Fibroblast of lung (primary cell): ENCODE measurements at regions not wholly inside any gene's neighbourhood (a gene's known extent, or its start where the extent isn't known, plus 50 kb on each side); places are given as distances from the start of the nearest gene placed in this dataset.

Source experiments
- DNase-seq, 2 donors: peaks; one replicate each; pipeline versions ENCODE4 v3.0.0 to v3.0.0-alpha.2; 2010; ENCODE audit warnings: low read depth in 2 of 2
- H2AFZ ChIP-seq: 2 replicates; pipeline ENCODE4 v1.5.1; 2012; ENCODE audit warnings: low read length, control low read depth, inconsistent platforms
- H3K27ac ChIP-seq: 2 replicates; pipeline ENCODE4 v1.5.1; 2011; ENCODE audit warnings: low read length, control low read depth; ENCODE audit not compliant: insufficient read depth
- H3K27me3 ChIP-seq: 2 replicates; pipeline ENCODE4 v1.5.1; 2011; ENCODE audit warnings: mild to moderate bottlenecking, low read length; ENCODE audit not compliant: control insufficient read depth, insufficient read depth
- H3K36me3 ChIP-seq: 2 replicates; pipeline ENCODE4 v1.5.1; 2011; ENCODE audit warnings: low read length; ENCODE audit not compliant: control insufficient read depth, insufficient read depth
- H3K4me1 ChIP-seq: 2 replicates; pipeline ENCODE4 v1.5.1; 2011; ENCODE audit warnings: low read length; ENCODE audit not compliant: control insufficient read depth, insufficient read depth; ENCODE audit errors: extremely low read depth
- H3K4me2 ChIP-seq: 2 replicates; pipeline ENCODE4 v1.5.1; 2011; ENCODE audit warnings: low read length, control low read depth; ENCODE audit not compliant: insufficient read depth; ENCODE audit errors: extremely low read depth
- H3K4me3 ChIP-seq, 4 experiments: fragments of 200-600 bp in 1 of 4; sonication (generic) in 1 of 4; replicated peaks in 1 of 4; 2 replicates each; pipeline ENCODE4 v1.5.1; 2011 to 2016; ENCODE audit warnings: low read length in 4 of 4, low read depth in 3 of 4, mild to moderate bottlenecking in 3 of 4, control low read depth in 2 of 4, inconsistent platforms in 1 of 4, mixed read lengths in 1 of 4; ENCODE audit not compliant: insufficient read depth in 1 of 4; ENCODE audit errors: control extremely low read depth in 1 of 4
- H3K79me2 ChIP-seq: 2 replicates; pipeline ENCODE4 v1.5.1; 2012; ENCODE audit warnings: mild to moderate bottlenecking, low read length, inconsistent platforms; ENCODE audit not compliant: control insufficient read depth, insufficient read depth
- H3K9ac ChIP-seq: 2 replicates; pipeline ENCODE4 v1.5.1; 2011; ENCODE audit warnings: mild to moderate bottlenecking, low read length, control low read depth; ENCODE audit not compliant: insufficient read depth
- H3K9me3 ChIP-seq: 2 replicates; pipeline ENCODE4 v1.5.1; 2012; ENCODE audit warnings: low read depth, low read length; ENCODE audit not compliant: control insufficient read depth, insufficient read depth
- H4K20me1 ChIP-seq: 2 replicates; pipeline ENCODE4 v1.5.1; 2011; ENCODE audit warnings: low read length; ENCODE audit not compliant: control insufficient read depth, insufficient read depth; ENCODE audit errors: extremely low read depth
- EZH2 ChIP-seq: IDR thresholded peaks from 2 replicates; pipeline ENCODE4 v1.5.1; 2012; ENCODE audit warnings: low read length, control low read depth, mild to moderate bottlenecking; ENCODE audit errors: missing control alignments
- TF ChIP-seq, protein P1 (sequence below), 2 donors: IDR thresholded peaks in 1 of 2; conservative IDR thresholded peaks in 1 of 2; 1 replicate in 1 of 2; 2 replicates in 1 of 2; pipeline ENCODE4 v1.5.1; 2011 to 2012; ENCODE audit warnings: low read length in 2 of 2, control low read depth in 1 of 2, inconsistent platforms in 1 of 2, low read depth in 1 of 2, mild to moderate bottlenecking in 1 of 2

DNA sequence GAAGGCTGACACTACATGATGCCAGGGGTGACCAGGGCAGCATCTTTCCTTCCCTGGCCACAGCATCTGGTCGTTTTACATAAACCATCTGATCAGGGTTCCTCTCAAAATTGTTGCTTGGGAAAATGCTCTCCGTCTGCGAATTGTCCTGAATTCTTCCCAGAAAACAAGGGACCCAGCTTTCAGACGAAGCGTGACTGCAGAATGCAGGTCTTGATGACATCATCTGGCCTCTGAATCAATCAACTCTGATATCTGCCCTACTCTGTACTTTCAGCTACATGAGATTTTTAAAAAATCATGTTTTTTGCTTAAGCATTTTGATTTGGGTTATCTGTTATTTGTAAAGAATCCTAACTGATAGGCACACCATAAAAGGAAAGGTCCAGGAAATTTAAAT lies 246.6 kb upstream of the IRS2 start:
- Histone ChIP-seq H3K4me2 (no peak overlapping the region), H3K4me3 (no peak overlapping the region), H2AFZ (no peak overlapping the region), H3K4me1 (no peaks in the 10 kb centered on the region), H4K20me1 (no peaks in the 10 kb centered on the region), H3K27ac (no peak overlapping the region), H3K36me3 (no peaks in the 10 kb centered on the region), H3K9ac (no peak overlapping the region), H3K27me3 (no peaks in the 10 kb centered on the region), H3K79me2 (no peaks in the 10 kb centered on the region), H3K9me3 (no peaks in the 10 kb centered on the region)
- no peak for DNase-seq
- no peak for TF ChIP-seq EZH2
- TF ChIP-seq, protein P1, sequence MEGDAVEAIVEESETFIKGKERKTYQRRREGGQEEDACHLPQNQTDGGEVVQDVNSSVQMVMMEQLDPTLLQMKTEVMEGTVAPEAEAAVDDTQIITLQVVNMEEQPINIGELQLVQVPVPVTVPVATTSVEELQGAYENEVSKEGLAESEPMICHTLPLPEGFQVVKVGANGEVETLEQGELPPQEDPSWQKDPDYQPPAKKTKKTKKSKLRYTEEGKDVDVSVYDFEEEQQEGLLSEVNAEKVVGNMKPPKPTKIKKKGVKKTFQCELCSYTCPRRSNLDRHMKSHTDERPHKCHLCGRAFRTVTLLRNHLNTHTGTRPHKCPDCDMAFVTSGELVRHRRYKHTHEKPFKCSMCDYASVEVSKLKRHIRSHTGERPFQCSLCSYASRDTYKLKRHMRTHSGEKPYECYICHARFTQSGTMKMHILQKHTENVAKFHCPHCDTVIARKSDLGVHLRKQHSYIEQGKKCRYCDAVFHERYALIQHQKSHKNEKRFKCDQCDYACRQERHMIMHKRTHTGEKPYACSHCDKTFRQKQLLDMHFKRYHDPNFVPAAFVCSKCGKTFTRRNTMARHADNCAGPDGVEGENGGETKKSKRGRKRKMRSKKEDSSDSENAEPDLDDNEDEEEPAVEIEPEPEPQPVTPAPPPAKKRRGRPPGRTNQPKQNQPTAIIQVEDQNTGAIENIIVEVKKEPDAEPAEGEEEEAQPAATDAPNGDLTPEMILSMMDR (conservative IDR thresholded peaks at IDR 0.05 in 1 of 2, IDR thresholded peaks at IDR 0.05 in 1 of 2; ENCODE audit: low read depth in 1 of 2, low read length in 2 of 2) = no peak

DNA sequence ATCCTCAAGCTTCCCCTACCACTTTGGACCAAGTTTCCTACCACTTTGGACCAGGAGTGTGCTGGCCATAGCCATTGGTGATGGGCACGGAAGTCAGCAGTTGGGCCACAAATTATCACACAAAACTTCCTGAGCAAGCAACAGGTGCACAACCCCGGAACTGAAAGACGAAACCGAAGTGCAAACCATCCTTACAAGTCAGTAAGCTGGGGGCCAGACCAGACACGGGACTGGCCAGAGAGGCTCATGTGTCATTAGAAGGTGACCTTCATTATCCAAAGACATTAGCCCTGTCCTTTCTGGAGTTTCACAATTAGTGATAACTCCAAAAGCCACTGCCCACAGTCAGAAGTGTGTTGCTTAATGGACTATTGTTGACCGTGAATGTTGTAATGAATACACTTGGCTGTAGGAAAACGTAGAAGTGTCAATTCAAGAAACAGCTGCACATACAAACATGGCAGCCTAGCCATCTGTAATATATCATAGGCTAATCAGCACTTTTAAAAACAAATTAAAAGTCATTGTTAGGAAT lies 244.1 kb upstream of the IRS2 start:
- Histone ChIP-seq H3K4me3 (no peak overlapping the region), H3K27me3 (no peaks in the 10 kb centered on the region), H2AFZ (no peak overlapping the region), H3K36me3 (no peaks in the 10 kb centered on the region), H3K9ac (no peak overlapping the region), H3K4me2 (no peak overlapping the region), H3K27ac (no peak overlapping the region), H3K4me1 (no peaks in the 10 kb centered on the region), H3K9me3 (no peaks in the 10 kb centered on the region), H3K79me2 (no peaks in the 10 kb centered on the region), H4K20me1 (no peaks in the 10 kb centered on the region)
- TF ChIP-seq, protein P1 (conservative IDR thresholded peaks at IDR 0.05 in 1 of 2, IDR thresholded peaks at IDR 0.05 in 1 of 2; ENCODE audit: low read depth in 1 of 2, low read length in 2 of 2) = no peak
- TF ChIP-seq EZH2 = no peak
- no peak for DNase-seq

DNA sequence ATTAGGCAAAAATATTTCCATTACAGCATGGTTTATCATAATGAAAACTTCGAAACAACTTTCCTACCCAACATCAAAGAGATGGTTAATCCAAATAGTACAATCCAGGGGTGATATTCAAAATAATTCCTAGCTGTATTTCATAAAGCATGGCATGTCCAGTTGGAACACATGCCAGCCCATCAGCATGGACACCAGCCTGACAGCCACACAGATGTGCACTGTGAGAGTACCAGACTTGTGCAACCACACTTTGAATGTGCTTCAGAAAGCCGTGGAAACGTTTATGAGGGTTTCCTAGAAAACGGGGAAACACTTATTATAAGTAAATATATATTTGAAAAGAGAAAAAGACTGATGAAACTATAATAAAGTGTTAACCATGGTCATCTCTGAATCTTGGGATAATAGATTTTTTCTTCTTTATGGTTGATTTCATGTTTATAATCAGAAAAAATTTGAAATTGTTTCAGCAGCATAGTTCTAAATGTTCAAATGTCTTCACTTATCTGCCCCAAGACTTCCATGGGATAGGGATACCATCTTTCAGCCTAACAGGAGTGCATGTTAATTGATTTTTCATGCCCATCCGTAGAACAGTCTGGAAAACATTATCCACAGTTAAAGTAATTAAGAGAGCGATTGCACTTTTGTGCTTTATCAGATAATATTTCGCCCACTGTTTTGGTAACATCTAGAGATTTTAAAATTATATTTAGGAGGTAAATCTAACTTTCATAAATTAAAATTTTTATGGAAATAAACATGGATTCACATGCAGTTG lies 242.6 kb upstream of the IRS2 start:
- H3K27ac ChIP-seq = no peak overlapping the region
- H3K9me3 ChIP-seq = no peaks in the 10 kb centered on the region
- H3K79me2 ChIP-seq = no peaks in the 10 kb centered on the region
- H3K9ac ChIP-seq = no peak overlapping the region
- H3K27me3 ChIP-seq = no peaks in the 10 kb centered on the region
- H3K4me2 ChIP-seq = no peak overlapping the region
- H3K4me3 ChIP-seq = no peak overlapping the region
- no peaks in the 10 kb centered on the region for H4K20me1 ChIP-seq
- no peak for DNase-seq
- TF ChIP-seq EZH2 = no peak
- TF ChIP-seq, protein P1 (conservative IDR thresholded peaks at IDR 0.05 in 1 of 2, IDR thresholded peaks at IDR 0.05 in 1 of 2; ENCODE audit: low read depth in 1 of 2, low read length in 2 of 2) = no peak
- no peak overlapping the region for H2AFZ ChIP-seq
- no peaks in the 10 kb centered on the region for H3K4me1 ChIP-seq
- no peaks in the 10 kb centered on the region for H3K36me3 ChIP-seq
